ENCODE measurements at regions not wholly inside any gene's neighbourhood (a gene's known extent, or its start where the extent isn't known, plus 50 kb on each side); places are given as distances from the start of the nearest gene placed in this dataset.

- no peak overlapping the region for H3K27ac ChIP-seq (ENCODE audit: low read depth, low read length)
- H2AFZ ChIP-seq (ENCODE audit: low read depth, low read length, severe bottlenecking): no peak overlapping the region
- no peaks in the 10 kb centered on the region for H3K79me2 ChIP-seq (ENCODE audit: insufficient read depth, low read length)
- H3K4me3 ChIP-seq (ENCODE audit: insufficient read depth, low read length, poor library complexity, severe bottlenecking): no peak overlapping the region
- TF ChIP-seq CTCF (IDR thresholded peaks at IDR 0.05; ENCODE audit: insufficient read depth, low read length, poor library complexity, severe bottlenecking) (no peak), EZH2phosphoT487 (conservative IDR thresholded peaks at IDR 0.05; ENCODE audit: low read length) (no peak)
- no peak overlapping the region for H3K4me2 ChIP-seq (ENCODE audit: low read depth, low read length, poor library complexity, severe bottlenecking)
- no peaks in the 10 kb centered on the region for H3K9me3 ChIP-seq (ENCODE audit: insufficient read depth, low read length)
- H3K36me3 ChIP-seq (ENCODE audit: low read length): no peaks in the 10 kb centered on the region
- no peaks in the 10 kb centered on the region for H3K27me3 ChIP-seq (ENCODE audit: low read length)
- H3F3A ChIP-seq (ENCODE audit: insufficient read depth): no peaks in the 10 kb centered on the region
- no peaks in the 10 kb centered on the region for H4K20me1 ChIP-seq (ENCODE audit: low read depth, low read length)
- no peak overlapping the region for H3K9ac ChIP-seq (ENCODE audit: low read length)
- H3K9me2 ChIP-seq (replicated peaks; ENCODE audit: insufficient read depth, low read length): no peaks in the 10 kb centered on the region
Measured at GRCh38 chr3:159733194-159733860, 255.3 kb upstream of the IL12A start.

GRCh38 chr3:159734681-159735080, 254.0 kb upstream of the IL12A start:
- Histone ChIP-seq H3K4me2 (ENCODE audit: low read depth, low read length, poor library complexity, severe bottlenecking) (no peak overlapping the region), H4K20me1 (ENCODE audit: low read depth, low read length) (no peaks in the 10 kb centered on the region), H3K79me2 (ENCODE audit: insufficient read depth, low read length) (no peaks in the 10 kb centered on the region), H3K4me3 (ENCODE audit: insufficient read depth, low read length, poor library complexity, severe bottlenecking) (no peak overlapping the region), H3F3A (ENCODE audit: insufficient read depth) (no peaks in the 10 kb centered on the region), H2AFZ (ENCODE audit: low read depth, low read length, severe bottlenecking) (no peak overlapping the region), H3K9me2 (replicated peaks; ENCODE audit: insufficient read depth, low read length) (no peaks in the 10 kb centered on the region), H3K36me3 (ENCODE audit: low read length) (no peaks in the 10 kb centered on the region), H3K9me3 (ENCODE audit: insufficient read depth, low read length) (no peaks in the 10 kb centered on the region), H3K27ac (ENCODE audit: low read depth, low read length) (no peak overlapping the region), H3K27me3 (ENCODE audit: low read length) (no peaks in the 10 kb centered on the region), H3K9ac (ENCODE audit: low read length) (no peak overlapping the region)
- TF ChIP-seq CTCF (IDR thresholded peaks at IDR 0.05; ENCODE audit: insufficient read depth, low read length, poor library complexity, severe bottlenecking) (no peak), EZH2phosphoT487 (conservative IDR thresholded peaks at IDR 0.05; ENCODE audit: low read length) (no peak)

- Histone ChIP-seq H3K9ac (ENCODE audit: low read length) (no peak overlapping the region), H3K36me3 (ENCODE audit: low read length) (no peaks in the 10 kb centered on the region), H3K9me2 (replicated peaks; ENCODE audit: insufficient read depth, low read length) (no peaks in the 10 kb centered on the region), H3K9me3 (ENCODE audit: insufficient read depth, low read length) (no peaks in the 10 kb centered on the region), H3K4me3 (ENCODE audit: insufficient read depth, low read length, poor library complexity, severe bottlenecking) (no peak overlapping the region), H3K27me3 (ENCODE audit: low read length) (no peaks in the 10 kb centered on the region), H4K20me1 (ENCODE audit: low read depth, low read length) (no peaks in the 10 kb centered on the region), H3F3A (ENCODE audit: insufficient read depth) (no peaks in the 10 kb centered on the region), H3K79me2 (ENCODE audit: insufficient read depth, low read length) (no peaks in the 10 kb centered on the region), H3K27ac (ENCODE audit: low read depth, low read length) (no peak overlapping the region), H3K4me2 (ENCODE audit: low read depth, low read length, poor library complexity, severe bottlenecking) (no peak overlapping the region), H2AFZ (ENCODE audit: low read depth, low read length, severe bottlenecking) (no peak overlapping the region)
- TF ChIP-seq CTCF (IDR thresholded peaks at IDR 0.05; ENCODE audit: insufficient read depth, low read length, poor library complexity, severe bottlenecking) (no peak), EZH2phosphoT487 (conservative IDR thresholded peaks at IDR 0.05; ENCODE audit: low read length) (no peak)
Measured at GRCh38 chr3:159739166-159739565, 249.5 kb upstream of the IL12A start.

All from SU-DHL-6 (cell line).